IPS-NIHi7 (cell line): ENCODE measurements at regions not wholly inside any gene's neighbourhood (a gene's known extent, or its start where the extent isn't known, plus 50 kb on each side); places are given as distances from the start of the nearest gene placed in this dataset.

Source experiments
- DNase-seq: peaks from one replicate; pipeline ENCODE4 v3.0.0; 2012; ENCODE audit warnings: mixed read lengths; ENCODE audit errors: extremely low spot score

GRCh38 chr2:173669271-173669853 is 295.8 kb downstream of the SP3 start:
- DNase-seq: no peak

- no peak for DNase-seq
These were observed 295.3 kb downstream of the SP3 start for GRCh38 chr2:173669888-173670287.

- DNase-seq: no peak
These were observed 292.4 kb downstream of the SP3 start for GRCh38 chr2:173672573-173673340.

GRCh38 chr2:173673640-173674039 is 291.5 kb downstream of the SP3 start:
- no peak for DNase-seq

GRCh38 chr2:173676647-173677046 is 288.5 kb downstream of the SP3 start:
- DNase-seq: no peak

- DNase-seq: no peak
These were observed 287.0 kb downstream of the SP3 start for GRCh38 chr2:173678186-173678585.

GRCh38 chr2:173680574-173680973 is 284.6 kb downstream of the SP3 start:
- no peak for DNase-seq

- no peak for DNase-seq
These were observed 283.1 kb downstream of the SP3 start for GRCh38 chr2:173681881-173682650.

- no peak for DNase-seq
These were observed 280.2 kb downstream of the SP3 start for GRCh38 chr2:173684896-173685459.

GRCh38 chr2:173690349-173690748 is 274.8 kb downstream of the SP3 start:
- DNase-seq: no peak

GRCh38 chr2:173692068-173692467 is 273.1 kb downstream of the SP3 start:
- DNase-seq: no peak

- DNase-seq: no peak
These were observed 272.1 kb downstream of the SP3 start for GRCh38 chr2:173693044-173693589.

- DNase-seq: no peak
These were observed 268.9 kb downstream of the SP3 start for GRCh38 chr2:173696274-173696673.

- no peak for DNase-seq
These were observed 267.2 kb downstream of the SP3 start for GRCh38 chr2:173697929-173698328.

- DNase-seq: no peak
These were observed 259.5 kb downstream of the SP3 start for GRCh38 chr2:173705656-173706055.

GRCh38 chr2:173706936-173707335 is 258.2 kb downstream of the SP3 start:
- no peak for DNase-seq

- DNase-seq: no peak
These were observed 256.4 kb downstream of the SP3 start for GRCh38 chr2:173708806-173709205.

GRCh38 chr2:173711816-173712215 is 253.4 kb downstream of the SP3 start:
- DNase-seq: no peak

GRCh38 chr2:173713904-173714555 is 251.1 kb downstream of the SP3 start:
- DNase-seq: no peak

GRCh38 chr2:173715441-173715840 is 249.7 kb downstream of the SP3 start:
- DNase-seq: no peak

- DNase-seq: no peak
These were observed 248.6 kb downstream of the SP3 start for GRCh38 chr2:173716458-173717052.
